Stimulated activated CD4-positive, alpha-beta T cell treated with anti-CD3 and anti-CD28 coated beads, TNF-alpha, amount 100 ng/mL, for 4 hours (primary cell): ENCODE measurements at regions not wholly inside any gene's neighbourhood (a gene's known extent, or its start where the extent isn't known, plus 50 kb on each side); places are given as distances from the start of the nearest gene placed in this dataset.

Source experiments
- DNase-seq, 3 experiments: peaks; one replicate each; pipeline ENCODE4 v3.0.0-alpha.2; 2020; ENCODE audit warnings: low read depth in 3 of 3

DNA sequence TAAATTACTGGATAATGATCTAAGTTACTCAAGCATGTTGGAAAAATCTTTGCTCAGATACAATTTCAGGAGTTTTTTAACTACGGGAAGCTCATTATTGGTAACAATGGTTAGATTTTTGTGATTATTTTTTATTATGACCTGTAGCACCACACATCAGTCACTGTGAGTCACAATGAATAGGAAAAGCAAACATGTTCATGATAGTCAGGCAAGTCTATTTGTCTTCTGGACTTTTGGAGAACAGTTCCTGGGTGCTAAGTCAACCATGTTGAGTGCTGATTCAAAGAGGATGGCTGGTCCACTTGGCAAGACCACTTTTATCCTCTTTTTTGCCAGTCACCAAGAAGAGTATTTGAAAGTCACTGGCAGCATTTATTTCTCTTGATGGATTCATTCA, 403.2 kb downstream of the KIF4B start:
- DNase-seq, result no peak

DNA sequence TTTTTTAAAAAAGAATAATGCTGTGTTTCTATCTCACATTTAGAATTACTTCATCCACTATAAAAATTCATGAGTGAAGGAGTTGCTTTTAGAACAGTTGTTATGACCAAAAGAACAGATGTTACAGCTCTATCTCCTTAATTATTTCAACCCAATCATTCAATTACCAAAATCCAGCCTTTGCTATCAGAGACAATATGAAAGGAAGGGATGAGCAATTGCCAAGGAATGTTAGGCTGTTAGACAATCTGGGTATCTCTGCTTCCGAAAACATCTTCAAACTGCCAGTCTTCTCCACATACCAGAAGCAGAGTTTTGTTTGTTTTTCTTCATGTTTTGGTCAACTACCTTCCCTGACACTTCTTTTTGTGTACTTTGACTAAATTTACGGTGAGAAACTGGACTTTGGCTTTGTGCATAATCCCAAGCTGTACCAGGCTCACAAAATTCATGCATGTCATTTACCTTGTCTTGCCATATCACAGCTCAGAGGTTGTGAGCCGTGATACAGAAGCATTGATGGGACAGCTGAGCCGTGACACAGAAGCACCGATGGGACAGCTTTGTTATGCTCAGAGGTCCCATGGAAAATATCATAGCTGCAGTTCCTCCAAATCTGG, 405.5 kb downstream of the KIF4B start:
- DNase-seq, result no peak

- no peak for DNase-seq
Observed at GRCh38 chr5:155430192-155430591, 416.6 kb downstream of the KIF4B start.

- DNase-seq, result no peak
Observed at GRCh38 chr5:155434267-155434666, 420.7 kb downstream of the KIF4B start.

DNA sequence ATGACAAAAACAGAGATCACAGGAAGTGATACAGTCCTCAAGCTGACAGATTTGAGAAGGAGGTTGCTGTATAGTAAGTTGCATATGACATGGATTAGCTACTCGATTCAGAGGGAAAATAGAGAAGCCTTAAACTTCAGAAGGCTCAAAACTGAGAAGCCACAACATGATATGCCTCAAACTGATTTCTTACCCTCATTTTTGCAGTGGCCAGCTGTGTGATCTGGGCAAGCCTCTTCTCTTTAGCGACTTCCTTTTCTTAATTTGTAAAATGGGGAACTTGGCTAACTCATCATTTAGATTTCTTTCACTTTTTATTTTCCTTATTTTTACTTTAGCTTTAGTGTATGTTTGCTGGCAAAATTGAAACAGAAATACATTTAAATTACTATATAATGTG, 421.1 kb downstream of the KIF4B start:
- no peak for DNase-seq

- DNase-seq, result no peak
Observed at GRCh38 chr5:155441849-155442248, 428.3 kb downstream of the KIF4B start.

GRCh38 chr5:155451106-155451505, 437.6 kb downstream of the KIF4B start:
- no peak for DNase-seq

DNA sequence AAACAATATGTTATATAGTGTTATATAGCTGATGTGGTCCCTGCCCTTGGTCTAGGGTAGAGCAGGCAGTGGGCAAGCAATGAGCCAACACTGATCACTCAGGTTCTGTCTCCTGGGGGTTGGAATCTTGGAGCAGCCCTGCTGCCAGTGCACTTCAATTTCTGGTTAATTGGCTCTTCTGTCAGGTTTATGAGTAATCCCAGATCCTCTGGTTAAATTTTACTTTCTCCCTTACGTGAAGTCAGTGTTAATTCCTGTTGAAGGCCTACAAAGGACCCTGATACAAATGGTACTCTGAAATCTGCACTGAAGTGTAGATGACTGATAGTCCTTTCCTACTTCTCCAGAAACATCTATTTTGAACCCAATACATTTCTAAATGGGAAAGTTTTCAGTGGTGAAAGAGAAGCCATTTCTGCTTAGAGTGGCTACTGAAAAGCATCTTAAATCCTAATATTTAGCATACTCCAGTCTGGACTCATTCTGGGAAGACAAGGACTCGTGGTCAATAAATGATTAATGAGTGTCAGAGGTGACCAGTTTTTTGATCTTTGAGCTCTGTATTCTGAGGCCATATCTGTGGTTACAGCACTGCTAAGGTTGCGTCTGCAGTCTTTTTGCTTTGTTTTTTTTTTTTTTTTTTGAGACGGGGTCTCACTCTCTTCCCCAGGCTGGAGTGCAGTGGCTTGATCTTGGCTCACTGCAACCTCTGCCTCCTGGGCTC, 442.4 kb downstream of the KIF4B start:
- no peak for DNase-seq

GRCh38 chr5:155459889-155460500, 446.4 kb downstream of the KIF4B start:
- DNase-seq, result no peak

GRCh38 chr5:155460501-155460931, 447.0 kb downstream of the KIF4B start:
- DNase-seq, result no peak

DNA sequence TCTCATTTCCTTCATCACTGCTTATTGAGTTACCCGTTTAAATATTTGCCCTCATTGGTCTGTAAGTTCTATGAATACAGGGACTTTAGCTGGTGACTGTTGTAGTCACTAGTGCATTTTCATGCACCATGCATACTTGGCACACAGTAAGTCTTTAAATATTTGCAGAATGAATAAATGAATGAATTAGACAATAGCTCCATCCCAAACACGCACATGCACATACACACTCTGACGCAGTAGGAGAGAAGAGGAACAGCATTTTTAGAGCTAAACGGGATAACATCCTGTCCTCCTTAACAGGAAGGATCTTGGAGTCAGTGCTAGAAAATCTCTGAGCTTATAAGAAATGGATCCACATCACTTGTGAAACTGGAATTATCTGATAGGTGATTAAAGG, 447.7 kb downstream of the KIF4B start:
- no peak for DNase-seq

GRCh38 chr5:155466851-155467250, 453.3 kb downstream of the KIF4B start:
- DNase-seq, result no peak

DNA sequence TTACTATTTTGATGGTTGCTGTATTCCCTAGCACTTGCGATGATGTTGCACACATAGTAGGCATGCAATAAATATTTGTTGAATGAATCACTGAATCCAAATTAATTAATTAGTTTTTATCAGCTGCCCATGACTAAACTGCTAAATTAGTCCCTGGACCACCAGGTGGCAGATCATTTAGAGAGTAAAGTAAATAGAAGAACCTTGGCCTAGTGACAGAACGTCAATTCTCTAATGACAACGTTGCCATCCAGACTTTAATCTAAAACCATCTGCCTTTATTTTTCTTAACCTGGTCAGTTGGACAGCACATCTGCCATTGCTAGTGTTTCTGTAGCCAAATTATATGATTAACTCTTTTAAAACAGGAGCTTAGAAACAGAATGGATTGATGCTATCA, 457.5 kb downstream of the KIF4B start:
- no peak for DNase-seq

DNA sequence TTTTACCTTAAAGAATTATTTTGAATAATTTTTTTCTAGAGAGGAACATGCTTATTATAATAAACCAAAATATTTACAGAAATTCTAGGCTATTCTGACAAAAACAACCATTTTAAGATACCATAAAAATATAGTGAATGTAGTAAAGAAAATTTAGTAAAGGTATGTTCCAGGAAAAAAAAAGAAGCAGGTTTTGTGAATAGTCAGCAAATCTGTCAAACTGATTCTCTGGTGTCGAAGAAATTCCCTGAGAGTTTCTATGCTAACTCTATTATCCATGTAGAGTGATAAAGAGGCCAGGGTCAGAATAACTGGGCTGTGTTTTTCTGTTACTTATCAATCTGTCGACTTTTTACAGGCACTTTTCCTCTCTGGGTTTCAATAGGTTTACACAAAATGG, 459.2 kb downstream of the KIF4B start:
- DNase-seq, result no peak

- no peak for DNase-seq
Observed at GRCh38 chr5:155475318-155475717, 461.8 kb downstream of the KIF4B start.

DNA sequence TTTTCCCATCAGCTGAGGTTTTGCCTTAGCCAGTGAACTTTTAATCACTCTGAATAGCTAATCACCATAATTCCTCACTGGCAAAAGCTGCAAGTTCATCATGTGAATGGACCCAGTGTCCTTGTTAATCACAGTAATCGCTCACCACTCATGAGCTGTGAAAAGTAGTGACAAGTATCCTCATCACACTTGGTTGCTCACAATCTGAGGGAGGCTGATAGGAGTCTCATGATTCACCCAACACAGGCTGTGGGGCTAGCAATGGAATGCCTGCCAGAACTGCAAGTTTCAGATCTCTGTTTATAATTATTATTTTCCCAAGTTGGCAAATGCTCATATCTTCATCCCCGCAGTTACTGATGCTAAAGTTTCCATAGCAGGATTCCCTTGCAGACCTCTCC, 467.2 kb downstream of the KIF4B start:
- no peak for DNase-seq

DNA sequence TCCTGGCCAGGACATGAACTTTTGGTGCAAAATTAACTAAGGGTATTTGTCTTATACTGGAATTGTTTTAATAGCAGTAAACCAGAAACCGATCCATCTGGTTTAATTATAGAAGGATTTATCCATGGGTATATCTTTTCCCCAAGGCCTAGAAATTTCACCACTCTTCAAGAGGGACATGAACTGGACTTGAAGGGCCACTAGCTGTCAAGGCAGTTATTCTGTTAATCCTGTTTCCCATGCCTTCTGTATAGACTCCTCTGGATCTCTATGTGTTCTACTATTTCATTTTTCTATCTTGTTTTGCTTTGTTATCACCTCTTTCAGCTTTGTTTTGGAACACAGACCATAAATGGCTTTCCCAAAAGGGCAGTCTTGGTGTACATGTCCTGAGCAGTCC, 467.6 kb downstream of the KIF4B start:
- DNase-seq, result no peak

GRCh38 chr5:155482428-155482827, 468.9 kb downstream of the KIF4B start:
- DNase-seq, result no peak

- DNase-seq, result no peak
Observed at GRCh38 chr5:155485386-155485785, 471.8 kb downstream of the KIF4B start.

DNA sequence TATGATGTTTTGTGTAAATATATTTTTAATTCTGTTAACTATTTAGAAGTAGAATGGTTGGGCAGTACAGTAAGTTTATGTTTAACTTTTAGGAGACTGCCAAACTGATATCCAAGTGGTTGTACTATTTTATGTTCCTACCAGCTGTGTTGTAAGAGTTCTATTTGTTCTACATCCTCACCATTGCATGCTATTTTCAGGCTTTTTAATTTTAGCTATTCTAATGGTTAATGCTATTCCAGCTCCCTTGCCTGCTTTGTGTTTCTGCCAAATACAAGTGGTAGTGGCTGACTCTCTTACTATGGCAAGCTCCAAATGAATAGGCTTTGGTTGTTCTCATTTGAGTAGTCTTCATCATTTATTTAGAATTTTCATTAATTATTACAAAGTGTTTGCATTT, 476.4 kb downstream of the KIF4B start:
- DNase-seq, result no peak

DNA sequence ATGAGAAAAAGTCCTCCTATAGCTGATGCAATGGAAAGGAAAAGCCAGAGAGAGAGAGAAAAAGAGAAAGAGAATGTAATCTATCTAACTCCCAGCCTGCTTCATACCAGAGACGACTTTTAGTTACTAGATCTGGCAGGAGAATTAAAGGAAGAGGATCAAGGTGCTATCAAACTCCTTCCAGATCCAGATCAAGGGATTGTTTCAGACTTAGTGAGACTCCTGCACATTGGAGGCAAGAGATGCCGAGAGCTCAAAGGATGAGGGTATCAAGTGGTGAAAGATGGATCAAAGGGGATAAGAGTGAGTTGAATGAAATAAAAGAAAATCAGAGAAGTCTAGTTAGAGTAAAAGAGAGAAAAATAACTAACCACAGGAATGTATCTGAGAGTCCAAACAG, 478.6 kb downstream of the KIF4B start:
- no peak for DNase-seq

DNA sequence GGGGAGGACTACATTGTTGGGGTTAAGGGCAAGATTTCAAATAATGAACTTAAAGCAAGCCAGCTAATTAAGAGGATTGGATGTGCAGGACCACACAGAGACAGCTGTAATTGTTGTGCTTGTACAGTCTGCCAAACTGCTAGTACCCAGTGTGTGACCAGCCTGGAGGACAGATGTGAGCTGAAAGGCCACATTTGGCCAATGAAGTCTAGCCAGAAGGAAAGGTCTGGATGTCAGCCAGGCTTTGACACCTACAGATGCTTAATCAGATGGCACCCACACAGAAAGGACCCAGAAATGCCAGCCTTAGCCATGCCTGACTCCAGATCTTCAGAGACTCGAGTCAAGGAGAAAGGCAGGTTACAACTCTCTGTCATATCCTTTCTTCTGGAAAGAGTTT, 491.1 kb downstream of the KIF4B start:
- DNase-seq, result no peak

GRCh38 chr5:155507363-155507762, 493.8 kb downstream of the KIF4B start:
- no peak for DNase-seq
